Smooth muscle cell (in vitro differentiated cells): ENCODE measurements at regions not wholly inside any gene's neighbourhood (a gene's known extent, or its start where the extent isn't known, plus 50 kb on each side); places are given as distances from the start of the nearest gene placed in this dataset.

Experiments used
- DNase-seq: peaks from one replicate; lab custom pipeline; 2025; ENCODE audit not compliant: unreplicated experiment; lab: John Stamatoyannopoulos, UW
- H2AFZ ChIP-seq: fragments of 200-600 bp; sonication (generic); 2 replicates; pipeline ENCODE4 v1.6.0; 2016; ENCODE audit warnings: antibody characterized with exemption, low read depth, mild to moderate bottlenecking
- H3F3A ChIP-seq: fragments of 200-600 bp; sonication (generic); 2 replicates; pipeline ENCODE4 v1.6.0; 2017; ENCODE audit warnings: antibody characterized with exemption, low read depth
- H3K27ac ChIP-seq: fragments of 200-600 bp; sonication (generic); 2 replicates; pipeline ENCODE4 v1.5.1; 2016; ENCODE audit warnings: low read depth, mild to moderate bottlenecking
- H3K27me3 ChIP-seq: fragments of 200-600 bp; sonication (generic); 2 replicates; pipeline ENCODE4 v1.6.1; 2016; ENCODE audit warnings: low read depth, mild to moderate bottlenecking
- H3K36me3 ChIP-seq: fragments of 200-600 bp; sonication (generic); 2 replicates; pipeline ENCODE4 v1.5.1; 2016; ENCODE audit warnings: low read depth
- H3K4me1 ChIP-seq: fragments of 200-600 bp; sonication (generic); 2 replicates; pipeline ENCODE4 v1.5.1; 2016; ENCODE audit warnings: low read depth
- H3K4me2 ChIP-seq: fragments of 200-600 bp; sonication (generic); 2 replicates; pipeline ENCODE4 v1.6.0; 2016; ENCODE audit warnings: mild to moderate bottlenecking
- H3K4me3 ChIP-seq: fragments of 200-600 bp; sonication (generic); 2 replicates; pipeline ENCODE4 v1.5.1; 2016; ENCODE audit warnings: mild to moderate bottlenecking
- H3K79me2 ChIP-seq: fragments of 200-600 bp; sonication (generic); 2 replicates; pipeline ENCODE4 v1.6.0; 2016; ENCODE audit warnings: low read depth, mild to moderate bottlenecking
- H3K9ac ChIP-seq: fragments of 200-600 bp; sonication (generic); 2 replicates; pipeline ENCODE4 v1.6.0; 2016; ENCODE audit warnings: low read depth
- H3K9me3 ChIP-seq: fragments of 200-600 bp; sonication (generic); replicated peaks from 2 replicates; pipeline ENCODE4 v1.5.1; 2016; ENCODE audit warnings: low read depth
- H4K20me1 ChIP-seq: fragments of 200-600 bp; sonication (generic); 2 replicates; pipeline ENCODE4 v1.6.0; 2016; ENCODE audit warnings: low read depth
- CTCF ChIP-seq: fragments of 200-600 bp; sonication (generic); IDR thresholded peaks from 2 replicates; pipeline ENCODE4 v1.5.1; 2017; ENCODE audit warnings: borderline replicate concordance, mild to moderate bottlenecking, antibody characterized with exemption; ENCODE audit not compliant: insufficient read depth, poor library complexity, severe bottlenecking
- WGBS: methylation state at CpG from one replicate; pipeline ENCODE4 v1.1.7; 2016; ENCODE audit warnings: low lambda C conversion rate; 5-methylcytosine and 5-hydroxymethylcytosine counted together

- Histone ChIP-seq H3K9me3 (no peaks in the 10 kb centered on the region), H3K27me3 (no peaks in the 10 kb centered on the region), H3K27ac (no peak overlapping the region), H3K9ac (no peak overlapping the region), H3K36me3 (no peaks in the 10 kb centered on the region), H2AFZ (no peak overlapping the region), H3F3A (no peaks in the 10 kb centered on the region), H3K4me3 (no peak overlapping the region), H3K4me2 (no peak overlapping the region), H3K79me2 (no peaks in the 10 kb centered on the region), H4K20me1 (no peaks in the 10 kb centered on the region), H3K4me1 (no peaks in the 10 kb centered on the region)
- DNase-seq = no peak
- no peak for TF ChIP-seq CTCF
- WGBS = 81% methylated on average over 7 of the region's 7 CpGs
These were observed 161.4 kb upstream of the ST8SIA2 start for GRCh38 chr15:92232317-92232716.

GRCh38 chr15:92232876-92233275, 160.8 kb upstream of the ST8SIA2 start:
- TF ChIP-seq CTCF = no peak
- Histone ChIP-seq H3K4me3 (no peak overlapping the region), H4K20me1 (no peaks in the 10 kb centered on the region), H3K79me2 (no peaks in the 10 kb centered on the region), H3K9ac (no peak overlapping the region), H3K4me2 (no peak overlapping the region), H3K4me1 (no peaks in the 10 kb centered on the region), H3K27ac (no peak overlapping the region), H3K9me3 (no peaks in the 10 kb centered on the region), H2AFZ (no peak overlapping the region), H3F3A (no peaks in the 10 kb centered on the region), H3K27me3 (no peaks in the 10 kb centered on the region), H3K36me3 (no peaks in the 10 kb centered on the region)
- WGBS = 92% methylated on average over 1 of the region's 1 CpG
- no peak for DNase-seq

- no peaks in the 10 kb centered on the region for H3F3A ChIP-seq
- no peak for DNase-seq
- no peaks in the 10 kb centered on the region for H3K79me2 ChIP-seq
- H3K9me3 ChIP-seq = no peaks in the 10 kb centered on the region
- H3K4me1 ChIP-seq = no peaks in the 10 kb centered on the region
- H3K4me2 ChIP-seq = no peak overlapping the region
- TF ChIP-seq CTCF = no peak
- H3K27me3 ChIP-seq = peaks cover 20% of the 10 kb centered on the region
- no peak overlapping the region for H3K27ac ChIP-seq
- no peak overlapping the region for H3K4me3 ChIP-seq
- H3K36me3 ChIP-seq = no peaks in the 10 kb centered on the region
- 87% methylated on average over 3 of the region's 3 CpGs for WGBS
- H3K9ac ChIP-seq = no peak overlapping the region
- H2AFZ ChIP-seq = no peak overlapping the region
- H4K20me1 ChIP-seq = no peaks in the 10 kb centered on the region
These were observed 150.5 kb upstream of the ST8SIA2 start for GRCh38 chr15:92243227-92243626.

GRCh38 chr15:92244703-92245102, 149.0 kb upstream of the ST8SIA2 start:
- Histone ChIP-seq H3K4me2 (no peak overlapping the region), H4K20me1 (no peaks in the 10 kb centered on the region), H3K27me3 (peaks cover 20% of the 10 kb centered on the region), H3K4me1 (no peaks in the 10 kb centered on the region), H2AFZ (no peak overlapping the region), H3K36me3 (no peaks in the 10 kb centered on the region), H3F3A (no peaks in the 10 kb centered on the region), H3K79me2 (no peaks in the 10 kb centered on the region), H3K9ac (no peak overlapping the region), H3K9me3 (no peaks in the 10 kb centered on the region), H3K4me3 (no peak overlapping the region), H3K27ac (no peak overlapping the region)
- no peak for DNase-seq
- 83% methylated on average over 1 of the region's 1 CpG for WGBS
- no peak for TF ChIP-seq CTCF
